H4 (cell line): ENCODE measurements at regions not wholly inside any gene's neighbourhood (a gene's known extent, or its start where the extent isn't known, plus 50 kb on each side); places are given as distances from the start of the nearest gene placed in this dataset.
A peak's percentile ranks its signal among the peaks of the same experiment; 100 is the strongest.
"Not testable (repeated sequence)": the region's sequence is repeated elsewhere in the genome, so short reads cannot be mapped to it uniquely, and the experiment has no call there.

Experiments
- DNase-seq: peaks from one replicate; pipeline ENCODE4 v3.0.0-alpha.2; 2015; ENCODE audit warnings: low spot score

GRCh38 chr2:38146907-38147307 lies 71.0 kb upstream of the CYP1B1 start:
- DNase-seq: peak; percentile 79

GRCh38 chr2:38146275-38146906 lies 70.4 kb upstream of the CYP1B1 start:
- peak; percentile 50 for DNase-seq

DNA sequence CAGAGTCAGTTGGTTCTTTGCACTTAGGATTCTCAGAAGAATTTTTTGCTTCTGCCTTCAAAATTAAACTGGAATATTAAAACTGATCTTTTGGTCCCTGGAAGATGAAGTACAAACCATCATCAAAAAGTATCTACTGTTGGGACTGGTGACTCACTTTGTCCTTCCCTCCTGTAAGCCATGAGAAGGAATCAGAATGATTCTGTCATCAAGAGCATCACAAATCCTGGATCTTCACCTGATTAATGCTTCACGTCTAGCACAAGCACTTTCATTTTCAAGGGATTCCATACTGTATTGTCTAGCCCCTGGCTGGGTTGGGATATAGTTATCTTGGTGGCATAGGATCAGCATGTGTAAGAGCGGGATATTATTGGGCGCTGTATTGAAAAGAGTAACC lies 69.3 kb upstream of the CYP1B1 start:
- DNase-seq: no peak

DNA sequence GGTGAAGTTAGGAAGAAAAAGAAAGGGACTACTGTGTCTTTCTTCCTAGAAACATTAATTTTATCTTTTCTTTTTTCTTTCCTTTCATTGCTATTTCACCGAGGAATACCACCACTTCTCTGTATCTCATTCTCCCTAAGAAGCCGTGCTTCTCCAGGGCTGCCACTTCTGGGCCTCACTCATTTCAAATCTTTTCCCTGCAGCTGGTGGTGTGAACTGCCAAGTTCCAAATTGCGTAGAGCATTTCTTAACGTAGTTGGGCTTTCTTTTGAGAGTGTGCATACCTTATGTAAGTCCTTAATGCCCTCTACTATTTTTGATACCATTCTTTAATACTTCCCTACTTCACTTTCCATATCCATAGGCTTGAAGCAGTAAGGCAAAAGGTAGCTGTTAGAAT lies 66.7 kb upstream of the CYP1B1 start:
- DNase-seq: no peak

GRCh38 chr2:38141501-38141900 lies 65.5 kb upstream of the CYP1B1 start:
- no peak for DNase-seq

GRCh38 chr2:38138996-38139395 lies 63.0 kb upstream of the CYP1B1 start:
- DNase-seq: no peak

- no peak for DNase-seq
Observed at GRCh38 chr2:38138419-38138818, 62.5 kb upstream of the CYP1B1 start.

DNA sequence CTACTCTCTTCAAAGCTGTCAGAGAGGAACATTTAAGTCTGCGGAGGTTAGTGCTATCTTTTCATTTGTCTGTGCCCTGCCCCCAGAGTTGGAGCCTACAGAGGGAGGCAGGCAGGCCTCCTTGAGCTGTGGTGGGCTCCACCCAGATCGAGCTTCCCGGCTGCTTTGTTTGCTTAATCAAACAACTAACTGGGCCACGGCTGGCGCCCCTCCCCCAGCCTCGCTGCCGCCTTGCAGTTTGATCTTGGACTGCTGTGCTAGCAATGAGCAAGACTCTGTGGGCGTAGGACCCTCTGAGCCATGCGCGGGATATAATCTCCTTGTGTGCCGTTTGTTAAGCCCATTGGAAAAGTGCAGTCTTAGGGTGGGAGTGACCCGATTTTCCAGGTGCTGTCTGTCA lies 62.0 kb upstream of the CYP1B1 start:
- not testable (repeated sequence) for DNase-seq

DNA sequence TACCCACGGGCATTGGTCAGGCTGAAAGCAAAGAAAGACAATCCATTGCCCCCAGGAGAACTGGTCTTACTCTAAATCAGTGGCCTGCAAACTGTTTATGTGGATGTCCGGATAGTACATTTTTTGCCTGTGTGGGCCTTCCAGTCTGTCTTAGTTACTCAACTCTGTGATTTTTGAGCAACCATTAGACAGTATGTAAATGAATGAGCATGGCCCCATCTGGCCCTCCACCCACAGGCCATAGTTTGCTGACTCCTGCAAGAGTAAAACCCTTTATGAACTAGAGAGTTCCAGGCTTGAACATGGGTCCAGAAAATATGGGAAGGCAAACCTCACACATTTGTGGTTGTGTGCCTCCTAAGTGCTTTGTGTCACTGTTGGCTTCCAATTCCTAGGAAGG lies 55.7 kb upstream of the CYP1B1 start:
- no peak for DNase-seq

- DNase-seq: no peak
Observed at GRCh38 chr2:38130876-38131275, 54.9 kb upstream of the CYP1B1 start.

DNA sequence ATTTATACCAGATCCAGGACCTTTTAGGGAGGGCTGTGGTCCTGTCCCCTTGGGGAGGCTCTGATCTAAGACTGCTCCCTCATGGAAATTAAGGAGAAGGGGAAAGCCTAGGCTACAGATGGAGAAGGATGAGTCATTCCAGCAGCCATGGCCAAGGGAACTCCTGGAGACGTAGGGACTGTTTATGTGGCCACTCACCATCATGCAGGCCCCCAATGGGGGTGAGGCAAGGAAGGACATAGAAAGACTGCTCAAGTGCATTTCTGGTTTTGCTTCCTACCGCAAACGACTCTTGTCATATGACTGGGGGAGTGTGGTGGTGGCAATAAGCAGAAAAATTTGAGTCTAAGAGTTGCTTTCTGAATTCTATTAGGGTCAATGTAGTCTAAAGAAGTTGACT lies 54.0 kb upstream of the CYP1B1 start:
- no peak for DNase-seq

DNA sequence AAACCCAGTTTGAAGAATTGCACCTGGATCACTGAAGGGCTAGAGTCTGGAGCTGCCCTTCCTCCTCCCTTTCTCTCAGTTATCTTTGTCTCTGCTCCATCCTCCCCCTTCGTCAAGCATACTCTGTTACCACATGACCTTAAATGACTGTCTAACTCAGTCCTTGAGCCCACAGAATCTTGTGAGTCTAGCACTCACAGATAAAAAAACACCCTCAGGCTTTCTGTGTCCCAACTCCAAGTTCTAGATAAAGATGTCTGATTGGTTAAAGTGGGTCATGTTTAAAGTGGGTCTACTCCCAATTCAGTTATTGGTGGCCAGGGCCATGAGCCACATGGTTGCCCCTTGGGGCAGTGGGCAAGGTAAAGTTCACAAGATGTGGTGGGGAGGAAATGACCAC lies 53.5 kb upstream of the CYP1B1 start:
- DNase-seq: no peak

DNA sequence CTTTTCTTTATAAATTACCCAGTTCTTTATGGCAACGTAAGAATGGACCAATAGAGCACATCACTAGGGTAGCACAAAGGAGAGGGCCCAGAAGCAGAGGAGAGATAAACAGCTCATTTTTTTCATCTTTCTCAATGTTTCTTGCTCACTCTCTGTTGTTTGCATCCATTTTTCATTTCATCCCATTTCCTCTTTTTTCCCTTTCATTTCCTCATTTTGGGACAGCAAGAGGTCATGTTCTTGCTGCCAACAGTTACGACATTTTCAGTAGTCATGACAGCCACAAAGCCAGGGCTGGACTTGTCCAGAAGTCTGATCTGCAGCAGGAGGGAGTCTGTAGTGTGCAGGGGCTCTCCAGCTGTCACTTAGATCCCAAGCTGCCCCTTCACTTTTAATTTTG lies 52.7 kb upstream of the CYP1B1 start:
- no peak for DNase-seq

DNA sequence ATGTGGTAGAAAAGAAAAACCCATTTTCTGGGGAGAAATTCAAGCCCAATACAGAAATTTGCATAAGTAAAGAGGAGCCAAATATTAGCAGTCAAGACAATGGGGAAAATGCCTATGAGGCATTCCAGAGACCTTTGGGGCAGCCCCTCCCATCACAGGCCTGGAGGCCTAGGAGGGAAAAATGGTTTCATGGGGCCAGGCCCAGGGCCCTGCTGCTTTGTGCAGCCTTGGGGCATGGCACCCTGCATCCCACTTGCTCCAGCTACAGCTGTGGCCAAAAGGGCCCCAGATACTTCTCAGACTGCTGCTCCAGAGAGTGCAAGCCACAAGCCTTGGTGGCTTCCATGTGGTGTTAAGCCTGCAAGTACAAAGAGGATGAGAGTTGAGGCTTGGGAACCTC lies 51.3 kb upstream of the CYP1B1 start:
- no peak for DNase-seq

- DNase-seq: no peak
Observed at GRCh38 chr2:38125842-38126241, 49.9 kb upstream of the CYP1B1 start.
